NOMO-1 treated with DMSO at 0.1 percent for 48 hours (cell line): ENCODE measurements at regions not wholly inside any gene's neighbourhood (a gene's known extent, or its start where the extent isn't known, plus 50 kb on each side); places are given as distances from the start of the nearest gene placed in this dataset.
"Not testable (repeated sequence)": the region's sequence is repeated elsewhere in the genome, so short reads cannot be mapped to it uniquely, and the experiment has no call there.

ENCODE experiments used
- DNase-seq: peaks from one replicate; lab custom pipeline; 2025; ENCODE audit not compliant: unreplicated experiment; lab: John Stamatoyannopoulos, UW

DNA sequence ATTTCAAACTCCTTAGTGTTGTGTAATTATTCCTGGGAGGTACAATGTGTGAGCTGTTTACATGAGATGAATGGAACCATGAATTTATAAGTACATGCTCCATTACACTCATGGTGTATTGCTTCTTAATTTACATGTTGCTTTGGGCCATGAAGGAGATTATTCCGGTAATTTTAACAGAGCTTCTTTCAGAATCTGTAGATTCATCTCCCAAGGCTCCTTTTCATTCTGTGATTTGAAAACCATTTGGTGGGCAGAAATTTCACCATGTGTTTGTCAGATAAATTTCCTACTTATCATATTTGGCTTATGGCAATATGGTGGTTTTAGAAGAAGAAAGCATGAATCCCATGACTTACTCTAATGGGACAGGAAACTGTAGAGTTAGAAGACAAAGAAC lies 421.6 kb upstream of the EYS start:
- no peak for DNase-seq

DNA sequence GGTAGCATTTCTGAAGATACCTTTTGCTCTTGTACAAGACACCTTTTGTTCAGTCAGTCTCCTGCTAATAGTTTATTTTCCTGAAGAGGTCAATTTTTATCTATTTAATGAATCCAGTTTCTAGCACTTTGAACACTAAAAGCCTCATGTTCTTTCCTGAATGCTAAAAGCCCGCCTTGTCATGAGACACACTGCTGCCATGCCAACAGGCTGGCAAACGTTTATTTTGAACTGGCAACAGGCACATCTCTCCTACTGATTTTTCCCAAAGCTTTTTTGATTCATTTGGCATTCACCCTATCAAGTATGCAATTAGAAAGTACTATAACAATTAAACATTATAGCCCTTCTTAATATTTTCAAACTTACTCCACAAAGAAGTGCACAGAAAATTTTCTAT lies 421.2 kb upstream of the EYS start:
- no peak for DNase-seq

DNA sequence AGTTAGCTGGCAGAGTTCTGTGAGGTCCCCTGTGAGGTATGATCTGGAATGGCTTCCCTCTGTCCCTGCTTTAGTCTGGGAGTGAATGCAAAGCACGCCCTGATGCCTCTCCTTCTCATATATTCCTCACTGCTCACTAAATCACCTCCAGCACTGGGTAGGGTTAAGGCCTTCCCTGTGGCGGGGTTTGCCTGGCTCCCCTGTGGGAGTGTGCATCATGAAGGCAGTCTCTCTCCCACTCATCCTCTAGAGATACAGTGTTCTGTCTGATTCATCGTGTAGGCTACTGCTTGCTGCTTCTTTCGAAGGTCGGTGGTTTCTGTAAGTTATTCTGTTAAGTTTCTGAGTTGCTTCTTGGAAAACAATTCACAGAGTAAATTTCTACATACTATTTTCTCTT lies 420.0 kb upstream of the EYS start:
- DNase-seq, result no peak

DNA sequence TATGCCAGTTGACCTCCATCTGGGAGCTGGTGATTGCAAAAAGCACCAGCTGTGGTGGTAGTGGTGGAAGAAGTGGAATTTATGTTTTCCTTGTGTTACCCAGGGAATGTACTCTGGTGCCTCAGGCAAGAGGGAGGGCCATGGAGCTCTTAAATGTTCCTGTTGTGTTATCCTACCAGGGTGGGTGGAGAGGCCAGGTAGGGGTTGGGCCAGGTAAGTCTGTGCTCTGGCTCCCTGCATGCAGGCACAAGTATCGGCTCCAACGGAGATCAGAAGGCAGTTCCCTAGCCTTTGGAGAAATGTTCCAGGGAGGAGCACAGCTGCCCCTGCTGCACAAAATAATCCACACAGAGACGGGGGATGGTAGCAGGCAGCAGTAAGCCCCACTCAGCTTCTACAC lies 419.3 kb upstream of the EYS start:
- DNase-seq, result no peak

DNA sequence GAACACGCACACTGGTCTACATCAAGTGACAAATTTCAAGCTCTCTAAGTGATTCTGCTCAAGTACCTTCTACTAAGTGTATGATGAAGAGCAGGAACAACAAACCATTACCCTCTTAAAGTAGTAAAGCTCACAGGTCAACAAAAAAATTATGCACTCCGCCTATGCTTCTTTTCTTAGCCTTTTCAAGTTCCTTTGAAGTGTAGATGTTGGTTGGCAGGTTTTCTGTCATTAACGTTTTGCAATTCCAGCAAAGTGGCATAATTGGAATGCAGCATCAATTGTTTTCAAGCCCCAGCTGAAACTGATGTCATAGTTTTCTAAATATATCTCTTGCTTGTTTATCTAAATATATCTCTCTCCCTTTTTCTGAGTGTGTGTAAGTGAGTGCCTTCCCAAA lies 396.9 kb upstream of the EYS start:
- DNase-seq, result no peak

DNA sequence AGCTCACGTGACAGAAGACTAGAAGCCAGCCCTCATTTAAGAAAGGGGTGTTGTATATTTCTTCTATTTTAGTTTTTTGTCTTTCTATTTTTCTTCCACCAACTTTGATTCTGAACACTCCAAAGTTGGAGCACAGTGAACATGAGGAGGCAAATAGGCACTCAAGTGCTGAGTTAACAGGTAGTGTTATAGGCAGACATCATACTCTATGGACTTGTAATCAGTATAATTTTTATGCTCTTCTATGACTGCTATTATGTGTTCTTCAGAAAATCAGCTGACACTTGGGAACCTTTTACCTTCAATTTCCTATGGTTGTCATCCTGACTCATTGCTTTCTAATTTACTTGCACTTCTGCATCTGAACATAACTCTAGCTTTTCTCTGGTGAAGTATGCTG lies 396.3 kb upstream of the EYS start:
- no peak for DNase-seq

DNA sequence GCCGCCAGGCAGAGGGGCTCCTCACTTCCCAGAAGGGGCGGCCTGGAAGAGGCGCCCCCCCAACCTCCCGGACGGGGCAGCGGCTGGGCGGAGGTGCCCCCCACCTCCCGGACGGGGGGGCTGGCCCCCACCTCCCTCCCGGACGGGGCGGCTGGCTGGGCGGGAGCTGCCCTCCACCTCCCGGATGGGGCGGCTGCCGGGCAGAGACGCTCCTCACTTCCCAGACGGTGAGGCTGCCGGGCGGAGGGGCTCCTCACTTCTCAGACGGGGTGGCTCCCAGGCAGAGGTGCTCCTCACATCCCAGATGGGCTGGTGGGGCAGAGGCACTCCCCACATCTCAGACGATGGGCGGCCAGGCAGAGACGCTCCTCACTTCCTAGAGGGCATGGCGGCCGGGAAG lies 389.7 kb upstream of the EYS start:
- DNase-seq, result no peak

DNA sequence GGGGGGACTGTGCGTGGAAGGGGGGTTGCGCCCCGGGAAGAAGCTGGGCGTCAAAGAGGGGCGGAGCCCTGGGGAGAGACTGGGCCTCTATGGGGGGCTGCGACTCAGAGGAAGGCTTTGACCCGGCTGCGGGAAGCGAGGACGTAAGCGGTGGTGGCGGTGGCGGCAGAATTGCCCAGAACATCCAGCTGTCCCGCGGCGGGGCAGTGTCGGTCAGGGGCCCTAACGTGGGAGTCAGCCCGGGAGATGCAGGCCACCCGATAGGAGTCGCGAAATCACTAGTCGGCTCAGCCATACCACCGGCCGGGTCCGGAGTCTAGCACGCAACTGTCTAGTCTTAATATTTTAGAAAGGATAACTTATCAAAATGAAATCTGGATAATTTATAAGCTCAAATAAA lies 387.6 kb upstream of the EYS start:
- no peak for DNase-seq

DNA sequence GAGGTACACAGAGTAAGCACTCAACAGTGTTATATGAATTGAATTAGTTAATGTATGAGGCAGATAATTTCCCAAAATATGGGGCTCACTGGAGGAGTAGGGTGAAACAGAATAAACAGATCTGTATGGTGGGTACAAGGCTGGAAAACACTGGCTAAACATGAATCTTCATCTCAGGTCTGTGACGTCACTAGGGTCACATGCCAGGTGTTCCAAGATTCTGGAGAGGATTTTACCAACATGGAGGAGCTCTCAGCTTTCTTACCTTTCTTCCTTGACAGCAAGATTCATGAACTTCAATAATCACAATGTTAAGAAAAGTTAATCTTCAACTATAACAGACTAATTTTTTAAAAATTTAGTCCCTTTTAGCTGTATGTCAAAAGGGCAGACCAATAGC lies 385.3 kb upstream of the EYS start:
- not testable (repeated sequence) for DNase-seq

DNA sequence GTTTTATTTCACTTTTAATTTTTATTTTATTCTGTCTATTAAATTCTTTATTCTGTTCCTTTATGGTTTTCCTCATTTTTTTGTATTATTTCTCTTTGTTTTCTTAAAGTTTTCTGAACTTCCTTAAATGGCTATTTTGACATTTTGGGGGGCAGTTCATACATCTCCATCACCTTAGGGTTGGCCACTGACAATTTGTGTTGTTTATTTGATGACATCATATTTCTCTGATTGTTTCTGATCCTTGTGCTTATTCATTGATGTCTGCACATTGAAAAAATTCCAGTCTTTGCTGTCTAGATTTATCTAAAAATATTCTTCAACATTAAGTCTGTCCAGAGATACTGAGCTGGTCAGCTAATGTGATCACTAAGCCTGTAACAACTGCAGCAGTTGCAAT lies 379.5 kb upstream of the EYS start:
- DNase-seq, result no peak

DNA sequence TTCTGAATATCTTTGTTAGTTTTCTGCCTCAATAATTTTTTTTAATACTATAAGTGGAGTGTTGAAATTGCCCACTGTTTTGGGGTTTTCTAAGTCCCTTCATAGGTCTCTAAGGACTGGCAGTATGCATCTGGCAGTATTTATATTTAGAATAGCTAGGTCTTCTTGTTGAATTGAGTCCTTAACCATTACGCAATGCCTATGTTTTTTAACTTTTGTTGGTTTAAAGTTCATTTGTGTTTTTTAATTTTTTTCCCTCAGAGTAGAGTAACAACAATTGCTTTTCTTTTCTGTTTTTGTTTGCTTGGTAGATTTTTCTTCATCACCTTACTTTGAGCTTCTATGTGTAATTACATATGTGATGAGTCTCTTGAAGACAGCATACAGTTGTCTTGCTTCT lies 375.9 kb upstream of the EYS start:
- no peak for DNase-seq

DNA sequence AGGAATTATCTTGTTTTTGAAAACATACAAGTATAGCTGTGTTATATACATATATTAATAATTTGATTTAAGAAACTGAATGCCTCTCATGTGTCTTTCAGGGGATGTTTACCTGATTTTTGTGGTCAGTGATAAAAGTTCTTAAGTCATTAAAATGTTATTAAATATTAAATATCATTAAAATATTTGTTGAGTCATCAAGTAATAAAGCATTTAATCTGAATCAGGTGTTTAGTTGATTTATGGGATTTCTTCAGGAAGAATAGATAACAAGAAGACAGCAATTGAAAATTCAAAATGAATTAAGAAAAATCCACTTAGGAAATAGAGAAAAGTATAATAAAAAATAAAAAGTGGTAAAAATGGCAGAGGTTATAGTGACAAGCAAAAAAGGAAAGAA lies 361.9 kb upstream of the EYS start:
- no peak for DNase-seq

DNA sequence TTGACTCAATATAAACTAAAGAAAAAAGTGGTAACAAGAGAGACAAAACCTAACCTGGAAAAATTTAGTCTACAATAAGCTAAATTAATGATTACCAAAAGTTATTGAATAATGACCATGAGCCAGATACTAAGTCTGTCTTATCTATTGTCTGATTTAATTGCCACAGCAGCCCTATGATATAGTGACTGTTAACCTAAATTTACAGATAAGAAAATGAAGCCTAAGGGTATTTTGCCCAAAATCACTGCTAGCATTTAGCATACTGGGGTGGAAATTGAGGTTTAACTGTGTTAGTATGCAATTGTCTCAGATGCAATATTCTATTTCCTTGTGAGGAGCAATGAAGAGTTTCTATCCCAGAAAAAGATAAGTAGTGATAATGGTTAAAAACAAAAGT lies 361.0 kb upstream of the EYS start:
- no peak for DNase-seq

DNA sequence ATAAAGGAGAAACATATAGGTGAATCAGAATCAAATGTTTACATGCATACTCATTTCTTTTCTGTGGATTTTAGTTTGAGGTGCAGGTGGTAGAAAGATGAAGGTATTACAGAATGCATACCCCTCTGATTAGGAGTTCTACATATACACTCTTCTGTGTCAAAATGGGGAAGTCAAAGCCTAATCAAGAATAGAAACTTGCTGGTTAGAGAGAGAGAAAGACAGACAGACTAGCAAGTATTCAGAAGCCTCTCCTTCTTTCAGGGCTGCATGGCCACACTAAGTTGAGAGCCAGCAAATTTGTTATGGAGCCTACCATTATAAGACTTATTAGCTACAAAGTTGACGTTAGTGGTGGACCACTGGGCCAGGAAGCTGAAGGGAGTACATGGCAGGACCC lies 358.3 kb upstream of the EYS start:
- no peak for DNase-seq

DNA sequence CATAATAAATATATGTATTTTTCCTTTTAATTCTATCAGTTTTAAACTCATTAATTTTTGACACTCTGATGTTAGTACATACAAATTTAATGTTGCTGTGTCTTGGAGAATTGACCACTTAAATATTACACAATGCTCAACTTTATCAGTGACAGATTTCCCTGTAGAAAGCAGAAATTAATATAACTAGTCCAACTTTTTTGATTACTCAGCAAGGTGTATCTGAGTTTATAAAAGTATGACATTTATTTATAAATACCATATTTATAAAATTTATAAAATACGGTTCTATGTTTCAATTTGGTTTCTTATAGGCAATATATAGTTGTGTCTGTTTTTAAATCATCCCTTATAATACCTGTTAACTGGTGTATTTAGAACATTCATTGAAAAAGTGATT lies 350.0 kb upstream of the EYS start:
- DNase-seq, result no peak

DNA sequence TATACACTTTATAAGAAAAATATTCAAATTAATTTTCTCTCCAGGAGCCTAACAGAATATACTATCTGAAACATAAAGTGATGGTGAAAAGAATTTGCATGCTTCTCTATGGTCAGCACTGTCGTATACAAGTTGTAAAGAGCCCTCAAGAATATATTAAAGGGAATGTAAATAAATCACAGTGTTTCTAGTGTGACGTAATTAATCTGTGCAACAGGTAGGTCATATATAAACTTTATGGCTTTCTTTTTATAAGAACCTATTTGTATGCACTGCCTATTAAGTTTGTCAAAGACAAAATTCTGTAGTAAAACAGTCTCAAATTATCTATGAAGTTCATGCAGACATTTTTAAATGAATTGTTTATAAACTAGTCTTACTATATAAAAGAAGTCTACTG lies 347.9 kb upstream of the EYS start:
- DNase-seq, result no peak

DNA sequence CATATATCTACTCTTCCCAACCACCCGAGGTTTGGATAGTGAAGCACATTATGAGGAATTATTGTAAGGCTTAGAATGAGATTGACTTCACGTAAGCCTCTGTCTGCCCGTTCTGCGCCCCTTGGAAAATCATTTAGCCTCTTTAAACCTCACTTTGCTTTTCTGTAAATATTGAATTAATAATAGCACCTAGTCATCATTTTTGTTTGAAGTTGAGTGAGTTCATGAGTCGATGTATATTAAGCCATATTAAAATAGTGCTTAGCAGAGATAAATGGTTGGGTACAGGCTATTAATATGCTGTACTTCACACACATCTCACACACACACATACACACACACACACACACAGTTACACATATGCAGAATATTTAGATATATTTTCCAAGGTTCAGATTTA lies 344.8 kb upstream of the EYS start:
- DNase-seq, result no peak

DNA sequence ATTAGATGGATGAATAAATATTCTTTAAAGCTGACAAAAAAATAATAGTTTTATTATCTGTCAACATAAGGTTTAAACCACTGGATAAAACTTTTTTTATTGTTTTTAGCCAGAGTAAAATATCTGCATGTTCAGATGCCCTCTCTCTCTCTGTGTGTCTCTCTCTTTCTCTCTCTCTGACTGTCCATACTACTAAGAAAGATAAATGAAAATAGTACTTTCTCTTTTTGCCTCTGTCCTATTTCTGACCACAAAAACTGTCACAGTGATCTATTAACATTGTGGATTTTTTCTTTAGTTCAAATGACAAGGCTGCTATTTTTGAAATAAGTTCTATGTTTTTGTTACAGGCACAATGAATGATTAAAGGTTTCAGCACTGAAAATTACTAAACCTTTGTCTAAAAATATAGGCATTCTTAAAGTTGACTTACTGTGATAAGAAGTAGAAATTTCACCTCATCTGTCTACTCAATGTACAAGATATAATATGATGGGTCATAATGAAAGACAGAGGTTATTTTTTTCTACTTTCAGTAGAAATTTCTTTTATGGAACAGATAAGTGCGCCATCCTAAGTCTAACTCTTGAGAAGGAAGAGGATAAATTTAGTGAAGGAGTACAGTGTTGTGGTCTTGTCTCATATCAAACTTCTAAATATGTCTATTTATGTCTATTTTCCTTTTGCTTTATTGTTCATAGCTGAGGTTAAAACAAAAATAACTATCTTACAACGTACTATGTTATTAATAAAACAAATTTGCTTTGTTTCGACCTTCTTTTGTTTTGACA lies 341.9 kb upstream of the EYS start:
- DNase-seq, result no peak

DNA sequence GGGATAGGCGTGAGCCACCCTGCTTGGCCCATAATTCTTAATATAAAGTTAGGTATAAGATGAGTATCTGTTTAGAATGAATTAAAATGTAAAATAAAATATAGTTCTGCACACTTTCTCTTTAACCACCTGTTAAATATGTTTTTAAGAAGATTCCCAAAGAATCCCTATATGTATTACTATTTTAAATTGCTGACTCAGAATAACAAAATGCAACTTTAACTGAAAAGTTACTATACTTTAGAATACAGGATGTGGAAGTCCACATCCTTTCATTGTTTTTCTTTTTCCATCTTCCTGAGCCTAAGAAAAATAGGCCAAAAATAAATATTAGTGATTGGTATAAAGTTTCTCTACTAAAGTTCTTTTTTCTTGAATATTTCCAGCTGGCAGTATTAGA lies 325.6 kb upstream of the EYS start:
- no peak for DNase-seq

DNA sequence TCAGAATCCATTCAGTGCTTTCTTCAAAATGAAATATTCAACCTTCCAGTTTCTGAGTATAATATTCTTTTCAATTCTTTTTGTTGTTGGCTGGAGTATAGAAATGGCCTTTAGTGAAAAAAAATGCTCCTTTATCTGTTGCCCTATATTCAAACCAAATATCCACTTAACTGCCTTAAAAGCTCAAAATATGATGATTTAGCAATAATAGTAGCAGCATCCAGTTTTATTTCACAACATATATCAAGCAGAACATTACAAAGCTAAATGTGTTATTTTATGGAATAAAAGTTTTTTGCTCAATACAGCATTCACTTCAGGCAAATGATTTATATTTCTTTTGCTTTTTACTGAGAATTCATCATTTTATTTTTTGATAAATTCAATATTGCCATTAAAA lies 322.4 kb upstream of the EYS start:
- DNase-seq, result no peak

DNA sequence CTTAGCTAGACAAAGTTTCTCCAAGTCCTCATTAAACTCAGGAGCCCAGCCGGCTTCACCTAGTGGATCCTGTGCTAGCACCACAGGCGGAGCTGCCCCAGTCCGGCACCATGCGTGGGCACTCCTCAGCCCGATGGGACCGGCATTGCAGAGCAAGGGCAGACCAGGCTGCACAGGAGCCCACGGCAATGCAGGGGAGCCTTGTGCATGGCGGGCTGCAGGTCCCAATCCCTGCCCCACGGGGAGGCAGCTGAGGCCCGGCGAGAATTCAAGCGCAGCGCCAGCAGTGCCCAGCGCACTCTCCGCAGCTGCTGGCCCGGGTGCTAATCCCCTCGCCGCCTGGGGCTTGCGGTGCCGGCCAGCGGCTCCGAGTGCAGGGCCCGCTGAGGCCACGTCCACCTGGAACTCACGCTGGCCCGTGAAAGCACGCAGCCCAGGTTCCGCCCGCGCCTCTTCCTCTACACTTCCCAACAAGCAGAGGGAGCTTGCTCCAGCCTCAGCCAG lies 292.3 kb upstream of the EYS start:
- no peak for DNase-seq

DNA sequence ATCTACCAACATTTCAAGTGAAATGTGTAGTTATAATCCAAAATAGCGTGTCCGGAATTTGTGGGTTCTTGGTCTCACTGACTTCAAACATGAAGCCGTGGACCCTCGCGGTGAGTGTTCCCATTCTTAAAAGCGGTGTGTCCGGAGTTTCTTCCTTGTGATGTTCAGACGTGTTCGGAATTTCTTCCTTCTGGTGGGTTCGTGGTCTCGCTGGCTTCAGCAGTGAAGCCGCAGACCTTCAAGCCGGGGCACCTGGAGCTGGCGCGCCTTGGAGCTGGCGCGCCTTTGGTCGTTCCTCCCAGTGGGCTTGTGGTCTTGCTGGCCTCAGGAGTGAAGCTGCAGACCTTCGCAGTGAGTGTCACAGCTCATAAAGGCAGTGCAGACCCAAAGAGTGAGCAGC lies 291.5 kb upstream of the EYS start:
- no peak for DNase-seq

DNA sequence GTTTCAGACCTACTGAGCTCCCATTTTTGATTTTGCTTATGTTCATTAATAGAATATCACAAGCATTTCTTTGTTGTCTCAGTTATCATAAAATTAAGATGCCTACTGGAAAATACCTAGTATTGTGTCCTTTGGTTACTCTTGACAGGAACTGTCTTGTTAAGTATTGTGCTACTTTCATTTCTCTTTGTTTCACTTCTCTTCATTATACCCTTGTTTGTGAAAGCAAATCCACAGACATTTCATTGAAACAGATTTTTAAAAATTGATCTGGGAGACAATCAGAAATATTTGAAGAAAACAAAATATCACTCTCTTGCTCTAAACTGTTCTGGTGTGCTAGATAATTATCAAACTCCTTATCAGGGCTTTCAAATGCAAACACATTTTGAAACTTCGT lies 290.5 kb upstream of the EYS start:
- no peak for DNase-seq
